ENCODE measurements at regions not wholly inside any gene's neighbourhood (a gene's known extent, or its start where the extent isn't known, plus 50 kb on each side); places are given as distances from the start of the nearest gene placed in this dataset.

- ATAC-seq (ENCODE audit: insufficient number of reproducible peaks, low FRiP score, low read depth) (peak; percentile 79), DNase-seq (ENCODE audit: low spot score) (peak; percentile 44)
- H3K4me3 ChIP-seq: no peak overlapping the region
- H3K9me3 ChIP-seq: no peaks in the 10 kb centered on the region
- H3K36me3 ChIP-seq: no peaks in the 10 kb centered on the region
- peak; percentile 69 for TF ChIP-seq CTCF (IDR thresholded peaks at IDR 0.05)
- H3K4me1 ChIP-seq (ENCODE audit: control insufficient read depth in 1 of 2, low read depth in 2 of 2): no peaks in the 10 kb centered on the region
- H3K27me3 ChIP-seq (replicated peaks; ENCODE audit: insufficient read depth): no peaks in the 10 kb centered on the region
- H3K27ac ChIP-seq: no peak overlapping the region
These were observed 59.4 kb upstream of the ASB17 start for GRCh38 chr1:75991497-75992114.

GRCh38 chr1:75992312-75992711, 60.1 kb upstream of the ASB17 start:
- Histone ChIP-seq H3K27ac (no peak overlapping the region), H3K9me3 (no peaks in the 10 kb centered on the region), H3K4me1 (ENCODE audit: control insufficient read depth in 1 of 2, low read depth in 2 of 2) (no peaks in the 10 kb centered on the region), H3K36me3 (no peaks in the 10 kb centered on the region), H3K4me3 (no peak overlapping the region), H3K27me3 (replicated peaks; ENCODE audit: insufficient read depth) (no peaks in the 10 kb centered on the region)
- TF ChIP-seq CTCF (IDR thresholded peaks at IDR 0.05): no peak
- ATAC-seq (ENCODE audit: insufficient number of reproducible peaks, low FRiP score, low read depth) (no peak), DNase-seq (ENCODE audit: low spot score) (no peak)

GRCh38 chr1:75993661-75994060, 61.5 kb upstream of the ASB17 start:
- H3K36me3 ChIP-seq: no peaks in the 10 kb centered on the region
- no peak for TF ChIP-seq CTCF (IDR thresholded peaks at IDR 0.05)
- ATAC-seq (ENCODE audit: insufficient number of reproducible peaks, low FRiP score, low read depth) (no peak), DNase-seq (ENCODE audit: low spot score) (no peak)
- no peak overlapping the region for H3K4me3 ChIP-seq
- H3K9me3 ChIP-seq: no peaks in the 10 kb centered on the region
- H3K27me3 ChIP-seq (replicated peaks; ENCODE audit: insufficient read depth): no peaks in the 10 kb centered on the region
- H3K27ac ChIP-seq: no peak overlapping the region
- no peaks in the 10 kb centered on the region for H3K4me1 ChIP-seq (ENCODE audit: control insufficient read depth in 1 of 2, low read depth in 2 of 2)

GRCh38 chr1:75996196-75996595, 64.0 kb upstream of the ASB17 start:
- Histone ChIP-seq H3K36me3 (no peaks in the 10 kb centered on the region), H3K27me3 (replicated peaks; ENCODE audit: insufficient read depth) (no peaks in the 10 kb centered on the region), H3K4me1 (ENCODE audit: control insufficient read depth in 1 of 2, low read depth in 2 of 2) (no peaks in the 10 kb centered on the region), H3K27ac (no peak overlapping the region), H3K9me3 (no peaks in the 10 kb centered on the region), H3K4me3 (no peak overlapping the region)
- ATAC-seq (ENCODE audit: insufficient number of reproducible peaks, low FRiP score, low read depth): no peak
- TF ChIP-seq CTCF (IDR thresholded peaks at IDR 0.05): no peak
- DNase-seq (ENCODE audit: low spot score): no peak

GRCh38 chr1:75999034-75999433, 66.8 kb upstream of the ASB17 start:
- DNase-seq (ENCODE audit: low spot score) (no peak), ATAC-seq (ENCODE audit: insufficient number of reproducible peaks, low FRiP score, low read depth) (no peak)
- TF ChIP-seq CTCF (IDR thresholded peaks at IDR 0.05): no peak
- H3K9me3 ChIP-seq: no peaks in the 10 kb centered on the region
- no peak overlapping the region for H3K4me3 ChIP-seq
- H3K27me3 ChIP-seq (replicated peaks; ENCODE audit: insufficient read depth): no peaks in the 10 kb centered on the region
- H3K36me3 ChIP-seq: no peaks in the 10 kb centered on the region
- H3K4me1 ChIP-seq (ENCODE audit: control insufficient read depth in 1 of 2, low read depth in 2 of 2): no peaks in the 10 kb centered on the region
- H3K27ac ChIP-seq: no peak overlapping the region

Measured in thoracic aorta (tissue), 2 donors.